ENCODE measurements at regions not wholly inside any gene's neighbourhood (a gene's known extent, or its start where the extent isn't known, plus 50 kb on each side); places are given as distances from the start of the nearest gene placed in this dataset.

- in situ Hi-C loops (cut with MboI; ENCODE audit: low sequenced_read_pairs), result no loop called here
Observed at GRCh38 chr2:161088658-161089350, 71.4 kb upstream of the TANK start.

GRCh38 chr2:161090411-161090810, 69.8 kb upstream of the TANK start:
- in situ Hi-C loops (cut with MboI; ENCODE audit: low sequenced_read_pairs), result no loop called here

GRCh38 chr2:161095314-161095713, 64.9 kb upstream of the TANK start:
- in situ Hi-C loops (cut with MboI; ENCODE audit: low sequenced_read_pairs), result no loop called here

GRCh38 chr2:161096336-161096735, 63.9 kb upstream of the TANK start:
- in situ Hi-C loops (cut with MboI; ENCODE audit: low sequenced_read_pairs), result no loop called here

GRCh38 chr2:161097157-161097556, 63.1 kb upstream of the TANK start:
- in situ Hi-C loops (cut with MboI; ENCODE audit: low sequenced_read_pairs), result no loop called here

- in situ Hi-C loops (cut with MboI; ENCODE audit: low sequenced_read_pairs), result no loop called here
Observed at GRCh38 chr2:161100211-161100895, 59.9 kb upstream of the TANK start.

GRCh38 chr2:161101406-161101805, 58.8 kb upstream of the TANK start:
- in situ Hi-C loops (cut with MboI; ENCODE audit: low sequenced_read_pairs), result no loop called here

- in situ Hi-C loops (cut with MboI; ENCODE audit: low sequenced_read_pairs), result no loop called here
Observed at GRCh38 chr2:161102770-161103450, 57.3 kb upstream of the TANK start.

GRCh38 chr2:161103451-161103831, 56.8 kb upstream of the TANK start:
- in situ Hi-C loops (cut with MboI; ENCODE audit: low sequenced_read_pairs), result no loop called here

GRCh38 chr2:161104054-161104553, 56.1 kb upstream of the TANK start:
- in situ Hi-C loops (cut with MboI; ENCODE audit: low sequenced_read_pairs), result no loop called here

- in situ Hi-C loops (cut with MboI; ENCODE audit: low sequenced_read_pairs), result no loop called here
Observed at GRCh38 chr2:161107265-161107664, 53.0 kb upstream of the TANK start.

Data from HL-60/S4 treated with phorbol 12-myristate 13-acetate at 8.2 ng/mL for 4 days and 3 days (cell line).